Adipocyte (in vitro differentiated cells): ENCODE measurements at regions not wholly inside any gene's neighbourhood (a gene's known extent, or its start where the extent isn't known, plus 50 kb on each side); places are given as distances from the start of the nearest gene placed in this dataset.
A peak's percentile ranks its signal among the peaks of the same experiment; 100 is the strongest.

ENCODE experiments used
- DNase-seq: peaks from one replicate; pipeline ENCODE4 v3.0.0-alpha.2; 2015; ENCODE audit warnings: low read depth
- H3K27me3 ChIP-seq: replicated peaks from 2 replicates; pipeline ENCODE4 v1.7.0; 2013; ENCODE audit warnings: mild to moderate bottlenecking, low read length, moderate library complexity; ENCODE audit not compliant: control insufficient read depth, insufficient read depth
- H3K36me3 ChIP-seq: 2 replicates; pipeline ENCODE4 v1.7.0; 2013; ENCODE audit warnings: low read length, mild to moderate bottlenecking, moderate library complexity; ENCODE audit not compliant: control insufficient read depth, insufficient read depth, severe bottlenecking
- H3K4me1 ChIP-seq: 2 replicates; pipeline ENCODE4 v1.7.0; 2013; ENCODE audit warnings: mild to moderate bottlenecking, low read length, moderate library complexity; ENCODE audit not compliant: control insufficient read depth, insufficient read depth
- H3K4me3 ChIP-seq: 2 replicates; pipeline ENCODE4 v1.7.0; 2013; ENCODE audit warnings: mild to moderate bottlenecking, low read length, moderate library complexity
- H3K9ac ChIP-seq: 2 replicates; pipeline ENCODE4 v1.7.0; 2013; ENCODE audit warnings: mild to moderate bottlenecking, low read length, moderate library complexity
- H3K9me3 ChIP-seq: 2 replicates; pipeline ENCODE4 v1.7.0; 2013; ENCODE audit warnings: mild to moderate bottlenecking, low read length, moderate library complexity; ENCODE audit not compliant: control insufficient read depth

DNA sequence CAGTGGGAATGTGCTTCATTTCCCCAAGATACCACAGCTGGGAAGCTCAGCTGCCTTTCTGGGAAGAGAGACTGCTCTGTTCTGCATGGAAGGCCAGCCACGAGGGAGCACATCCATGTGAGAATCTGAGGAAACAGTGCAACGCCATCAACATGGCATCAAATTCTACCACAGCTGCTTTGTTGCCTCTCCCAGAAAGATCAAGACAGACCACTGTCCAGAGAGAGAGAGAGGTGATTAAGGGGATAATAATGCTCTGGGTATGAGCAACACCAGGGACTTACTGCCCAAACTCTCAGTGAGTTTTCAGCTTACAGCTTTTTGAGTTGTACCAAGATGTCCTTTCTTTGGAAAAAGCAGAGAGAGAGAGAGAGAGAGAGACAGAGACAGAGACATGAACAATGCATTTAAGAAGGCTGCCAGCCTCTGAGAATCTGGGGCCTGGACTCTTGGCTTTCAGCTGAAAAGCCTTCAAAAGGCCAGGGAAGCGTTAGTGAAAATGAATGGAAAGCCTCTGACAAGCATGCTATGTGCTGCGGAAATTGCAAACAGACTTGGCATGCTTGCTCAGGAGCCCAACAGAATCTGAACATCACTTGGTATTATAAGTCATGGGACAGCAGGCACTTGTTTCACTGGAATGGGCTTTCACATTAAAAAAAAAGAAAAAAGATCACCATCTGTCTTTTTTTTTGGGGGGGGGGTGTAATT, 223.1 kb downstream of the MAP2K6 start:
- peak; percentile 39 for DNase-seq
- peaks cover 27% of the 10 kb centered on the region for H3K4me1 ChIP-seq
- H3K4me3 ChIP-seq = no peak overlapping the region

GRCh38 chr17:69639096-69639495, 224.6 kb downstream of the MAP2K6 start:
- DNase-seq = no peak
- H3K4me1 ChIP-seq = peaks cover 38% of the 10 kb centered on the region
- no peaks in the 10 kb centered on the region for H3K9me3 ChIP-seq

More for the DNA sequence above, 223.1 kb downstream of the MAP2K6 start:
- Histone ChIP-seq H3K9me3 (no peaks in the 10 kb centered on the region), H3K9ac (no peak overlapping the region), H3K36me3 (no peaks in the 10 kb centered on the region), H3K27me3 (no peaks in the 10 kb centered on the region)

GRCh38 chr17:69640073-69640472, 225.6 kb downstream of the MAP2K6 start:
- no peaks in the 10 kb centered on the region for H3K9me3 ChIP-seq
- no peaks in the 10 kb centered on the region for H3K36me3 ChIP-seq
- DNase-seq = no peak
- no peak overlapping the region for H3K4me3 ChIP-seq
- H3K9ac ChIP-seq = no peak overlapping the region
- peaks cover 39% of the 10 kb centered on the region for H3K4me1 ChIP-seq
- no peaks in the 10 kb centered on the region for H3K27me3 ChIP-seq

More at GRCh38 chr17:69639096-69639495, 224.6 kb downstream of the MAP2K6 start:
- Histone ChIP-seq H3K9ac (no peak overlapping the region), H3K36me3 (no peaks in the 10 kb centered on the region), H3K27me3 (no peaks in the 10 kb centered on the region), H3K4me3 (no peak overlapping the region)

DNA sequence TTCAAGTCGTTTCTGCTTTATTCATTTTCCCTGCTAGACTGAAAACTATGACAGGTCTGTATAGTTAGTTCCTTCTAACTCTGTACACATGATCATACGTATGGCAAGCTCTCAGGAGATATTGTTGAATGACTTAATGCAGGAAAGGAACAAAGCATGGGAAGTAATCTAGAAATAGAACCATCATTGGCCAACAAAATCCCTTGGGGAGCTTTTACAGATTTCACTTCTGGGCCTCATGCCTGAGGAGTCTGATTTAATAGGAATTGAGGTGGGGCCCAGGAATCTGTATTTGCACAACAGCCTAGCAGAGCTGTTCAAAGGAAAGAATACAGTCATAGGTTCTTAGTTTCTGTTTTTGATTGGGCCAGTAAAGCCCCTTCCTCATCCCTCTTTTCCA, 229.2 kb downstream of the MAP2K6 start:
- Histone ChIP-seq H3K36me3 (no peaks in the 10 kb centered on the region), H3K4me3 (peak overlapping the region; percentile 35), H3K27me3 (no peaks in the 10 kb centered on the region), H3K4me1 (peaks cover 15% of the 10 kb centered on the region), H3K9ac (no peak overlapping the region), H3K9me3 (no peaks in the 10 kb centered on the region)
- DNase-seq = peak; percentile 34

GRCh38 chr17:69646729-69647128, 232.2 kb downstream of the MAP2K6 start:
- H3K27me3 ChIP-seq = no peaks in the 10 kb centered on the region
- H3K4me1 ChIP-seq = peaks cover 12% of the 10 kb centered on the region
- H3K4me3 ChIP-seq = no peak overlapping the region
- H3K36me3 ChIP-seq = no peaks in the 10 kb centered on the region
- no peaks in the 10 kb centered on the region for H3K9me3 ChIP-seq
- no peak for DNase-seq
- no peak overlapping the region for H3K9ac ChIP-seq

DNA sequence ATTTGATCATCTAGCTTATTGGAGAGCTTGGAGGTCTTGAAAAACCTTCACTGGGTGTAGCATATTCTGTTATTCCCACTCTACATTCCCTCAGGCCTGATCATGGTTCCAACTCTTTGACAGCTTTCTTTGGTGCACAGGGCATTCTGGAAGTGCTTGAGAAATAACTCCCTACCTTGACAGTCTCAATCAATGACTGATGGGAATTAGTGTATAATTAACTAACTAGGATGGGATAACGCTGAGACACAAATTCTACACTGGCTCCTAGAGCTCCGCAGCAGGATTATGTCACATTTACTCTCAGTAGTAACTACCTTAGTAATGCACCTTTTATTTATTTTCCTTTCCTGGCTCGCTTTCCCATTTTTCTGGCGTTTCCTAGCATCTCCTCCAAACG, 236.4 kb downstream of the MAP2K6 start:
- Histone ChIP-seq H3K4me3 (no peak overlapping the region), H3K9ac (no peak overlapping the region), H3K4me1 (peaks cover 16% of the 10 kb centered on the region), H3K36me3 (no peaks in the 10 kb centered on the region), H3K27me3 (no peaks in the 10 kb centered on the region), H3K9me3 (no peaks in the 10 kb centered on the region)
- no peak for DNase-seq

DNA sequence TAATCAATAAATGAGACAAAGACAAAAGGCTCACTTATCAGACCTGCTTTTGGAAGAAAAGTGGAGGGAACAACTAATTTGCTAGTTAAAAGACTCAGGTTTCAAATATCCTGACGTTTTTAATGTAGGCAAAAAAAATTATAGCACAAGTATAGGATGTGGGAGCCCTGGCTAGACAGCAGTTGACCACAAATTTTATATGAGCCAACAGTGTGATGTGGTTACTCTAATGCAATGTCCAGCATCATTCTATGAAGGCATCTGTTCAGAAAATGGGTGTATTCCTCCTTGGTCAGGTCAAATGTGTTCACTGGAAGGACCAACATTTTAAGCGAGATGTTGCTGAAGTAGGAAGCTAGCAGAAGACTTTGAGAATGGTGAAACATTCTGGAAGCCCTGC, 237.4 kb downstream of the MAP2K6 start:
- H3K4me1 ChIP-seq = peaks cover 16% of the 10 kb centered on the region
- H3K9me3 ChIP-seq = no peaks in the 10 kb centered on the region
- H3K36me3 ChIP-seq = no peaks in the 10 kb centered on the region
- H3K9ac ChIP-seq = no peak overlapping the region
- H3K4me3 ChIP-seq = no peak overlapping the region
- H3K27me3 ChIP-seq = no peaks in the 10 kb centered on the region
- DNase-seq = no peak

DNA sequence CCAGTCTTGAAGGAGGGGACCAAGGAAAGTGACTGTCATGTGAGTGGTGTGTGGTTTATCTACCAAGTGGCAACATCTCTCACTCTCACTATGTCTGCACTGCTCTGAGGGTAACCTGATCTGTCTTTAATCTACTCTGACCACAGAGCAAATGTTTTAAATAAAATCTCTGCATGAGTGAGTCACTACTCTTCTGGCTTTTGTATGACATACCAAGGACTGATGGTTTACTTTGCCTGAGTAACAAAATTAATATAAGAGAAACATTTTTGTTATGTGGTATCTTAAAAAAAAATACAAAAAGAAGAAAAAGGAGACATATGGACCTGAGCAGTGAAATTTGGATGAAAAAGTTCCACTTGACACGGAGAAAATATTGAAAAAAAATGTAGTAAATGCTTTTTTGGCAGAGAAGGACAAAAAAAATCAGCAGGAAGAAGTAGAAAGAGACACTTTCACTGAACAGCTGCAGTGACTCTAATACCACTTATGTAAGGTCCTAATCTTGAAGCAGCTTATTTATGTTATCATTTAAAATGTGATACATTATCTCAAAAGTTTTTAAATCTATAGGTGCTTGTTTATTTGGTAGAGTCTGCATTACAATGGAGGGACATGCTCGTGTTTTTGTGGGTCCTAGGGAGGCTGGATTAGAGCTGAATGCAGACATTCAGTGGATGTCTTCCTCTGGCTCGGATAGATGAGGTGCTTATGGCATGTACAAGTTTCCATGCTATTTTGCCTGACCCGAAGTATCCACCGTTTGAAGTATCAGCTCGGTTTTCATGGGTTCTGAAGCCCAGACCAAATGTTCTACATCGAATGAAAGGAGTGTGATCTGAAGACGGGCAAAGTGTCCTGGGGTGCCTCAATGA, 240.7 kb downstream of the MAP2K6 start:
- Histone ChIP-seq H3K4me1 (peaks cover 16% of the 10 kb centered on the region), H3K36me3 (no peaks in the 10 kb centered on the region), H3K27me3 (no peaks in the 10 kb centered on the region), H3K9me3 (no peaks in the 10 kb centered on the region), H3K4me3 (peak overlapping the region; percentile 47), H3K9ac (peak overlapping the region; percentile 48)
- DNase-seq = peak; percentile 94

- no peaks in the 10 kb centered on the region for H3K27me3 ChIP-seq
- DNase-seq = no peak
- H3K4me3 ChIP-seq = no peak overlapping the region
- no peak overlapping the region for H3K9ac ChIP-seq
- H3K4me1 ChIP-seq = peaks cover 16% of the 10 kb centered on the region
- no peaks in the 10 kb centered on the region for H3K9me3 ChIP-seq
- no peaks in the 10 kb centered on the region for H3K36me3 ChIP-seq
These were observed 241.4 kb downstream of the MAP2K6 start for GRCh38 chr17:69655902-69656301.

DNA sequence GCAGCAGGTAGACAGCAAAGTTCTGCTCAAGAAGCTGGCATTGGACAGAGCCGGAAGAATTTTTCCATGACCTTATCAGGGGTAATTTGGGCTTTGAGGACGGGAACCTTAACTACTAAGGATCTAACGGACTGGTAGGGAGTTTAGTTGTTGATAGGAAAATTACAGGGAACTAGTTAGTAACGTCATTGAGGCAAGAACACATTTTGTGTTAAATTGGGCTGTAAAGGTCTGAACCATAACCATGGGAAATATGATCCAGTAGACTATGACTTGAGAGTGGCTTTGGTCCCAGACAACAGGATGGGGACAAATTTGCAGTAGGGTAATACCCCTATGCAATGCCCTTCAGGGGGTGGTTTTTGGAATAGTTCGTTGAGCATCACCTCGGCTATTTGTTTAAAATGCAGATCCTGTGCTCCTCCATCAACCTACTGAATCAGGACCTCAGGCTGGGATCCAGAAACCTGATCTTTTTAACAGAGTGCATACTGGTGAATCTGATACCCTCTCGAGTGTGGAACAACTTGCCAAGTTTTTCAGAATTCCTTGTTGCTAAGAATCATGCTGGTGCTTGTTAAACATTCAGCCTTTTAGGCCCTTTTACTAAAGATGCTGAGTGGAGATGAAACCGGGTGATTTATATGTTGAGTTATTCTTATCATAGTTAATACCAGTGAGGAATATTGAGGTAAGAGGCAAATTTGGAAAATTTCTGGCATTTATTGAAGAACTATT, 255.1 kb downstream of the MAP2K6 start:
- Histone ChIP-seq H3K9ac (no peak overlapping the region), H3K36me3 (no peaks in the 10 kb centered on the region), H3K4me3 (no peak overlapping the region), H3K9me3 (no peaks in the 10 kb centered on the region), H3K27me3 (no peaks in the 10 kb centered on the region), H3K4me1 (peaks cover 3% of the 10 kb centered on the region)
- DNase-seq = peak; percentile 46

GRCh38 chr17:69672924-69673323, 258.4 kb downstream of the MAP2K6 start:
- Histone ChIP-seq H3K9ac (no peak overlapping the region), H3K4me1 (peaks cover 3% of the 10 kb centered on the region), H3K27me3 (no peaks in the 10 kb centered on the region), H3K36me3 (no peaks in the 10 kb centered on the region), H3K9me3 (no peaks in the 10 kb centered on the region), H3K4me3 (no peak overlapping the region)
- DNase-seq = peak; percentile 61
